Neural progenitor cell (in vitro differentiated cells): ENCODE measurements at regions not wholly inside any gene's neighbourhood (a gene's known extent, or its start where the extent isn't known, plus 50 kb on each side); places are given as distances from the start of the nearest gene placed in this dataset.

Source experiments
- CTCF ChIP-seq: fragments of 200-600 bp; sonication (generic); IDR thresholded peaks from 2 replicates; pipeline ENCODE4 v1.5.1; 2017; ENCODE audit warnings: antibody characterized with exemption, mild to moderate bottlenecking
- EZH2 ChIP-seq: fragments of 200-600 bp; sonication (generic); IDR thresholded peaks from 2 replicates; pipeline ENCODE4 v1.6.1; 2017; ENCODE audit warnings: antibody characterized with exemption, mild to moderate bottlenecking, moderate library complexity
- EZH2phosphoT487 ChIP-seq: fragments of 200-600 bp; sonication (generic); IDR thresholded peaks from 2 replicates; pipeline ENCODE4 v1.6.1; 2017; ENCODE audit warnings: antibody characterized with exemption

DNA sequence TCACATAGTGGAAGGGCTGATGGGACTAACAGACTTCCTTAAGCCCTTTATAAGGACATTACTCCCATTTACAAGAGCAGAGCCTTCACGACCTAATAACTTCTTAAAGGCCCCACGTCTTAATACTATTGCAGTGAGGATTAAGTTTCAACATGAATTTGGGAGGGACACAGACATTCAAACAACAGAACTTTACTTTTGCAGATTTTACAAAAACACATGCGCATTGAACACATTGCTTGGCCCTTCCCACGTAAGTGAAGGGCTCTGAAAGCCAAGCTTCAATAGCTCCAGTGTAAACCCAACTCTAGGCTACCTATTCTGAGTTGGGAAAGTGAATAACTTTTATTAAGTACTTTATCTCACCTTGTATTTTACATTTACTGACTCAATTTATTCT, 53.8 kb upstream of the DNAH5 start:
- TF ChIP-seq EZH2 (no peak), CTCF (no peak), EZH2phosphoT487 (no peak)
